Testis (tissue), 2 donors: ENCODE measurements at regions not wholly inside any gene's neighbourhood (a gene's known extent, or its start where the extent isn't known, plus 50 kb on each side); places are given as distances from the start of the nearest gene placed in this dataset.

Experiments
- CTCF ChIP-seq, 3 experiments: fragments of 450-650 bp in 2 of 3; fragments of 200-600 bp in 1 of 3; sonication (generic) in 1 of 3; IDR thresholded peaks; one replicate each; pipeline ENCODE4 v1.5.1; 2016 to 2019; ENCODE audit warnings: antibody characterized with exemption in 3 of 3, mild to moderate bottlenecking in 2 of 3, moderate library complexity in 1 of 3
- POLR2A ChIP-seq: fragments of 450-650 bp; IDR thresholded peaks from one replicate; pipeline ENCODE4 v1.6.1; 2017; ENCODE audit warnings: antibody characterized with exemption, mild to moderate bottlenecking, moderate library complexity

DNA sequence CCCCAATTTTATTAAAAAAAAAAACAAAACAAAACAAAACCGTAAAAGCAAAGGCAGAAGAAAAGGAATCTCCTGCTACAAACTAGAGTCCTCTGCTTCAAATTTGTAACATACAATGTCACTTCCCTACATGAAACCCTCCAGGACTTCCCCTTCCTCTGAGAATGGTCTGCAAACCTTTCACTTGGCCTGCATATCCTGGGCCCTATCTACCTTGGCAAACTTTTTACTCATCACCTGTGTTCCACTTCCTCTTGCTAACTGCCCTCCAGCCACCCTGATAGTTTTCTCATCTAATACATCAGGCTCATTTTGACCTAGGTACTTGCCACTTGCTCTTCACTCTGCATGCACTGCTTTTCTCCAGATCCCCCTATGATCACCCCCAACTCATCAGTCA lies 255.5 kb downstream of the ETAA1 start:
- TF ChIP-seq CTCF (IDR thresholded peaks at IDR 0.05) (no peak), POLR2A (no peak)
